ENCODE measurements at regions not wholly inside any gene's neighbourhood (a gene's known extent, or its start where the extent isn't known, plus 50 kb on each side); places are given as distances from the start of the nearest gene placed in this dataset.

DNA sequence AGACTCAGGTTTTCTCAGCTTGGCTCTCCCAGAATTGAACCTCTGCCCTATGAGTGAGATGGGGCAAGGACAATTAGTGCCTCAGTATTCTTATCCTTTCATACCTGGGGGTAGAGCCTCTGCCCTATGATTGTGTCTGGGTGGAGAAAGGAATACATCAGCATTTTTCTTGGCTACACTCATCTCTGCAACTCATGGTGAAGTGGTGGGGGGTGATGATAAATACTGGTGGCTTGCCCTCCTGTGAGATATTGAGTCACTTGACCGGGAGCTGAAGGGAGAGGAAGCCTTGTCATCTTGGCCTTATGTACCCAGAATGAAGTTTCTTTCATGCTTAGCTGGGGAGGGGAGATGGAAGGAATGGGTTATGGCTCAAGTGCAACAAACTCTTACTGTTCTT lies 71.3 kb upstream of the ENOX2 start:
- DNase-seq (ENCODE audit: extremely low read depth, low read depth) = no peak

DNA sequence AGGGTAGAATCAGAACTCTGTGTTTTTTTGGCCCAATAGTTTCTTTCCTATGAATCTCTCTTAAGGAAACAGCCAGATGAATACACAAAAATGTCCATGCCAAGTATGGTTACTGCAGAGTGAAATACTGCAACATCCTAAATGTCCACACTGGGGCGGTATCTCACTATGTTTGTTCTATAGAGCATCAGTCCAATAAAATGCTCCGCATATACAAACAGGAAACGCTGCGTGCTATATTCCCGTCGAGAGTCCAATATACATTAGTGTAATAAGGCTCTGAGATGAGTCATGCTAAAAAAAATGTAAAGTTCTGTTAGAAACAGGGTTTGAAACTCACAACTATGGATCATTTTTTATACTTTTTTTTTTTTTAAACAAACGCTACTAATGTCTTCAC lies 72.9 kb upstream of the ENOX2 start:
- peak; percentile 56 for DNase-seq (ENCODE audit: extremely low read depth, low read depth)

DNA sequence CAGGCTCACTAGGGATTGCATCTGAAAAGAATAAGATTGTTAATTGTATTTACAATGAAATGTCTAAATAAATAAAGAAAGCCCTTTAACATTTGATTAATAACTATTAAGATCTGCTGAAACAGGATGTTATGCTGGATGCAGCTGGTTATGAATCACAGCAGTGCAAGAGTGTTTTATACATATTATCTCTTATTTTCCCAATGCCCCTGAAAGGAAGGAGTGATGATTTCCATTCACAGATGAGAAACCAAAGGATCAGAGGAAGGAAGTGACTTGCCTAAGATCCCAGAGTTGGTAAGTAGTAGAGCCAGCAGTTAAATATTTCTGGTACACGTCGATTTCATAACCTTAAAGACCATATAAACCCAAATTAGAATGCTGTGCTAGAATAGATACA lies 76.3 kb upstream of the ARHGAP36 start:
- no peak for DNase-seq (ENCODE audit: extremely low read depth, low read depth)

DNA sequence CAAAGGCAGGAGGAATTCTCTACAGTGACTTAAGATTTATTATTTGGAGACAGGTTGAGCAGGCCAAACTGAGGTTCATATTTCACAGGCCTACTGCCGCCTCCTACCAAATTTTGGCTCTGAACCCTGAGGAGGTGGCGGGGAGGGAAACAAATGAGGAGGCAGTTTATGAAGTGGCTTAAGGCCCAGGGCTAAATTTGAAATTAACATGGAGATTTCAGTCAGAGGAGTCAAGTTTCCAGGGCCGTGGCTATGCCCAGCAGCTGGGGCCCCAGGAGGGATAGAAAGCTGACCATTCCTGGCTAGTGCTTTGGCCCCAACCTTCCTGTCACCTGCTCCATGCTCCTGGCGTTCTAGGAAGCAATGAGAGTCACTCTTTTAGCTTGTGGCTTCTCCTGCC lies 73.4 kb upstream of the ARHGAP36 start:
- DNase-seq (ENCODE audit: extremely low read depth, low read depth) = no peak

DNA sequence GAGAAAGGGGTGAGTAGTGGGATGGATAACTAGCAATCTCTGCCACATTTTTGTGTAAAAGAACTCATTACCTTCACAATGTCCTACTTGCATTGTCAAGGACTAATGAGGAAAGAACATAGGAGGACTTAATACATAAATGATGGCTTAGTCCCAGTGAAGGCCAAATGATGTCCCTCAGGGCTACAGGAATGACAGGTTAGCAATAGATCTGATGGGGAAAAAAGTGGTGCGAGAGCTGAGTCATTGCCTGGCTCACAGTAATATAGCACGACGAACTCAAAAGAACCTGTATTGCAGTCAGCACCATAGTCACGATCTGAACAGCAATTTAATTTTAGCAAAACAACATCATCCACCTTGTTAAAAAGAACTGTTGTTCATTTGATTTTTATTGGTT lies 70.9 kb upstream of the ARHGAP36 start:
- no peak for DNase-seq (ENCODE audit: extremely low read depth, low read depth)

DNA sequence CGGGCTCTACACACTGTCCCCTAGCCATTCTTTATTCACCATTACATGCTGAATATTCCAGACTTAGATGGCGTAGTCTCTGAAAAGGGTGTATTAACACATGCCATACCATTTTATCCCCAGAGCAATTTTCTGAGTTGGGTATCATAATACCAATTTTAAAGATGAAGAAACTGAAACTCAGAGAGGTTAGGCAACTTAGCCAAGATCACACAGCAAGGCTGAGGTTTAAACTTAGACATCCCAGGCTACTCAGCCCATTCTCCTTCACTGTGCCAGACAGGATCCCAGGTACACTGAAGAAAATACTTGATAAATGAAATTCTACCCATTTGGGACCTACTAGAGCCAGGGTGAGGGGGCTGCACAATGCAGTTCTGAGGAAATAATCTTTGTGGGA lies 67.4 kb upstream of the ARHGAP36 start:
- no peak for DNase-seq (ENCODE audit: extremely low read depth, low read depth)

DNA sequence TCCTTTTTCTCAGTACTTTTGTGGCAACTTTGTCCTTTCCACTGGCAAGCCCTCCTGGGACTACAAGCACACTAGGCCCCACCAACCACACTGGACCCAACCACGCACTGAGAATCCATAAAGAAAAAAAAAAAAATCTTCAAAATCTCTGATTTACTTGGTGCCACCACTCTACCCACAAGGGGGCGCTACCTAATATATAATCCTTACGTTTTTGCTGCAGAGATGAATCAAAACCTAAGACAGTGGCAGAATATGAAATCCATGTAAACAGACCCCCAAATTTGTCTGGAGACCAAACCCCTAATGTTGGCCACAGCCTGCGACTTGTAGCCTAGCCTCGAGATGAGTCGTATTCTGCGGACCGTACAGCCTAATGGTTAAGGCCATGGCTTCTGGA lies 63.5 kb upstream of the ARHGAP36 start:
- DNase-seq (ENCODE audit: extremely low read depth, low read depth) = peak; percentile 16

DNA sequence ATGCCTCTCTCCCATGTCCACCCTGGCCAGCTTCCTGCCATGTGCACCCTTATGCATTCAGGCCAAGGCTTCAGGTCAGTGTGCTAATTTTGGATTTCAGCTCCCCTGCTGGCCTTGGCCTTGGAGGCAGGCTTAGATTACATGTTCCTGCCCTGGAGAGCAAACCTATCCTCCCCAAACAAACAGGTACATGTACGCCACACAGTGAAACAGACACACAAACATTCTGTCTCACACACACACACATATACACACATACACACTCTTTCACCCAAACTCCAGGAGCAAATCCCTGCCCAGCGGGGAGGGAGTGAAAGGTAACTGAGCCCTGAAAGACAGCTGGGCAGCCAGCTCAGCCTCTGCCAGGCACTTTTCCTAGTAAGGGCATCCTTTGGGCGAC lies 62.7 kb upstream of the ARHGAP36 start:
- DNase-seq (ENCODE audit: extremely low read depth, low read depth) = no peak

DNA sequence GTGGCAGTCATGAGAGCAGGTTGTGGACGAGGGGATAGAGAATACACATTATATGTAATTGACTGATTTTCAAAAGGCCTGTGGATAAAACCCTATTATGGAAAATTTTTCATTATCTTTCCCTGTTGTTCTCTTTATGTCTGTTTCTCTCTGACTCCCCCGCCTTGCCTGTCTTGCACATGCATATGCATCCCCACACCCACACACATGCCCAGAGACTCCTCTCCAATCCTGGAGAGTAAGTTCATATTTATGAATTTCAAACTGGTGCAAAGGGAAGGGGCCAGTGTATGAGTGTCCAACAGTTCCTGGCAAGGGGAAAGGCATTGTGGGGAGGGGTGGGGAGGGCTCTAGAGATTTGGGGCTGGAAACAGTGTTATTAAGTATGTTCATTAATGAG lies 60.8 kb upstream of the ARHGAP36 start:
- DNase-seq (ENCODE audit: extremely low read depth, low read depth) = no peak

DNA sequence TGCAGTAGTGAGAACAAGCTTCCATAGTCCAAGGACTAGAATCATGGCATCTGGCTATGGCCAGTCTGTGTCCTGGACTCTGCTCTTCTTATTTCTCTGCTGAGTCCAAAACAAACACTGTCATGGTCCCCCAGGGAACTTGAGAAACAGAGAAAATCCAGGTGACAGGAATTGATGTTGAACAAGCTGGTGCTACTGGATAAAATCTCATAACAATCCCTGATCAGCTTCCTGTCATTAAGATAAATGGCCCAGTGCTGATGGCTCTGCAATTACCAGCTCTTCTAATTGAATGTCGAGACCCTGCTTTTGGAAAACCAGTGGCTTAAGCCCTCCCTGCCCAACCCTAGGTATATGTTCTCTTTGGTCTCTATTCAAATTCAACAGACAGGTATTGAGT lies 58.8 kb upstream of the ARHGAP36 start:
- DNase-seq (ENCODE audit: extremely low read depth, low read depth) = no peak
